ENCODE measurements at regions not wholly inside any gene's neighbourhood (a gene's known extent, or its start where the extent isn't known, plus 50 kb on each side); places are given as distances from the start of the nearest gene placed in this dataset.

DNA sequence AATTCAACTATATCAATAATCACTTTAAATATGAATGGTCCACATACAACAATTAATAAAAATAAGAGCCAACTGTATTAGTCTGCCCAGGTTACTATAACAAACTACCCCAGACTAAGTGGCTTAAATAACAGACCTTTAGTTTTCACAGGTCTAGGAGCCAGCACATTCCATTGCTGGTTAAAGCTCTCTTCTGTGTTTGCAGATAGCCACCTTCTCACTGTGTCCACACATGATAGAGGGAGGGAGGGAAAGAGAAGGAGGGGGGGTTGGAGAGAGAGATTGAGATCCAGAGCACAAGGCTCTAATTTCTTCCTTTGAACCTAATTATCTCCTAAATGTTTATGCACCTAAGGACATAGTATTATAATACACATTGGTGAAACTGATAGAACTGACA, 267.8 kb upstream of the NXPH2 start:
- DNase-seq (ENCODE audit: low read depth in 2 of 2), result no peak

DNA sequence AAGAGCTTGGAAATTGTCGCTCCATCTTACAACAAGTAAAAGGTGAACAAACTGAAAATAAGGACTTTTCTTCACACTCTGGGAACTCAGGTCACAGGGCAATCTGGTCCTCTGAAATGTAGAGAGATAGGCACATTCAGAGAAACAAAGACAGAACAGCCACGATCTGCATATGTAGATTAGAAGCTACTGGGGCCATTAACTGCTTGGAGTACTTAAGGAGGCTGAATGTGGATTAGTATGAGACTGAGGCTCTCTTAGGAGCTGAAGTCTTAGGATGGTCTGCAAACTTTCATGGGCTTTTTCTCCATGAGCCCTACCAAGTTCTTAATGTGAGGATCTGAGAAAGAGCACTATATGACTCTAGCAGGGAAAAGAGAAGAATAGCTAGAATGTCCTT, 265.3 kb upstream of the NXPH2 start:
- DNase-seq (ENCODE audit: low read depth in 2 of 2), result no peak

DNA sequence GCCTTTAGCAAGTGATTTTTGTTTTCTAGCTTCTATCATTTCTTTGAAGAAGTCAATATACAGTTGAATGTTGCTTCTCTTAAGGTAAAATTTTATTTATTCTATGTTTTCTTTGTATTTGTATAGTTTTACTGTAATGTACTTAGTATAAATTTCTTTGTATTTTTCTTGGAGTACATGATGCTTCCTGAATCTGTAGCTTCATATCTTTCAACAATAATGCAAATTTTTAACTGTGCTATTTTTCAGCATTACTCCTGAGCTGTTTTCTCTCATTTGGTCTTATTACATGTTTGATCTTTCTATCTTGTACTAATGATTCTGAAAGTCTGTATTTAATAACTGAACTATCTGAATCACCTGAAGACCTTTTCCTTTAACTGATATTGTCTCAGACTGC, 253.9 kb upstream of the NXPH2 start:
- no peak for DNase-seq (ENCODE audit: low read depth in 2 of 2)

DNA sequence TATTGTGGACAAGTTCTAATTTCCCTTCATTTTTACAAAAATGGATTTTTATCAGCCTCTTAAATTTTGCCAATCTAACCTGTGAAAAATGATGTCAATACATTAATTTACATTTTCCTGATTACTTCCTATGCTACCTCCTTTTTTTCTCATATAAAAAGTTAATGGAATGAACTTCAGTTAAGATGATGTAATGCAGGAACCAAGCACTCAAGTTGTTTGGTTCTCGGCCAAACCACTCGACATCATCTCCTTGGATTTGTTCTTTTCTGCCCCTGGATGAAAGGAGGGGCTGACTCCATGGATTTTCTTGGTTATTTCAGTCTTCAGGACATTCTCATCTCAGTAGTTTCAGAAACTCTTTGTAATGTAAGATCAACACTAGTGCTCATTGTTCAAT, 253.1 kb upstream of the NXPH2 start:
- no peak for DNase-seq (ENCODE audit: low read depth in 2 of 2)

DNA sequence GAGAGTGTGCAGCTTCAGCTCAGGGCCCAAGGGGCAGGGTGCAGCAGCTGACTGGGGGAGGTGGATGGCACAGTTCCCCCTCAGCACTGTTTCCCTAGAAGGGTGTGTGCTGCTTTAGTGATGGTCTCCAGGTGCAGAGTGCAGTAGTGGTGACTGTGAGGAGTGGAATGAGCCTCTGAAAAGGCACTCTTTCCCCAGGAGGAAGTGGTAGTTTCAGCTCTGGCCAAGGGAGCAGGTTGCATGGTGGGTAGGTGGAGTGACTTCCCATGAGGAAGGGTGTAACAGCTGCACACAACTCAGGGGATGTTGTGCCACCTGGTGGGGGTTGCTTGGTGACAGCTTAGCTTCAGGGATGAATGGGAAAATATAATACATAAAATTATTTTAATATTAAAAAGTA, 251.5 kb upstream of the NXPH2 start:
- DNase-seq (ENCODE audit: low read depth in 2 of 2), result peak in 1 of 2 donors; percentile 58

DNA sequence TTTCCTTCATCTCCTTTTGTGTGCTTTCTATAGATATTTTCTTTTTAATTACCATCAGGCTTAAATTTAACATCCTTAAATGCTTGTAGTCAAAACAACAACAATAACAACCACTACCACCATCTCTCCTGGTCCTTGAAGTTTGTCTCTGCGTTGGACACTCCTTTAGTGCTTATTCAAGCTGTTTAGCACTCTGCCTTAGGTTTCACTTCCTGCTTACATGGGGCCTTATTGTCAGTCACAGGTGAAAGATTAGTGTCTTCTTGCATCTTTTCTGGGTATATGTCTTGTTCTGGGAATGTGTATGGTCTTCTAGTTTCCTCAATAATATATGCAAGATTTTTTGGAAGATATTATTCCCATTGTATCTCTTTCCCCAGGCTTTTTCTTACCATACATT, 240.1 kb upstream of the NXPH2 start:
- DNase-seq (ENCODE audit: low read depth in 2 of 2), result no peak

DNA sequence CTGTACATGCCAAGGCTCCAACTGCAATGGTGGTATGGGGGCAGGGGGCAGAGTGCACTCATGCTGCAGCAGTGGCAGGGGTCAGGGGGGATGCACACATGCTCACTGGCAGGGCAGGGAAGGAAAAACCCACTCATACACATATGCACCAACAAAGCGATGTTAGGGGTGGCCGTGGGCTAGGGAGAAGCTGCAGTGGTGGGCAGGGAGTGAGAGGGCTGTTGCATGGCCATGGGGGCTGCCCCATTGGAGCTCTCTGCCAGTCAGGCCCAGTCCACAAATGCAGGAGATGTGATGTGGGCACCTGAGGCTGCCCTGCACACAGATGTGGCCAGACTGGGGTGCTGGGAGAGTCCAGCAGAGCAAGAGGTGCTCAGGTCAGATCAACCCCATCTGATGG, 238.1 kb upstream of the NXPH2 start:
- DNase-seq (ENCODE audit: low read depth in 2 of 2), result no peak

DNA sequence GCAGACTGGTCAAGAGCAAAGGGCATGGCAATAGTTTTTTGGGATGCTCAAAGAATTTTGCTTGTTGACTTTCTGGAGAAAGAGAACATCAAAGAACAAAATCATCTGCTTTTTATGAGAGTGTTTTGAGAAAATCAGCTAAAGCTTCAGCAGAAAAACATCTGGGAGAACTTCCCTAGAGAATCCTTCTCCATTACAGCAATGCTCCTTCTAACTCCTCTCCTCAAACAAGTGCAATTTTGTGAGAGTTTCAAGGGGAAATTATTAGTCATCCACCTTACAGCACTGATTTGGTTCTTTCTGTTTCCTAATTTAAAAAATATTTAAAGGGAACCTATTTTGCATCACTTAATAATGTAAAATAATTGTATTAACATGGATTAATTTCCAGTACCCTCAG, 226.9 kb upstream of the NXPH2 start:
- DNase-seq (ENCODE audit: low read depth in 2 of 2), result no peak

DNA sequence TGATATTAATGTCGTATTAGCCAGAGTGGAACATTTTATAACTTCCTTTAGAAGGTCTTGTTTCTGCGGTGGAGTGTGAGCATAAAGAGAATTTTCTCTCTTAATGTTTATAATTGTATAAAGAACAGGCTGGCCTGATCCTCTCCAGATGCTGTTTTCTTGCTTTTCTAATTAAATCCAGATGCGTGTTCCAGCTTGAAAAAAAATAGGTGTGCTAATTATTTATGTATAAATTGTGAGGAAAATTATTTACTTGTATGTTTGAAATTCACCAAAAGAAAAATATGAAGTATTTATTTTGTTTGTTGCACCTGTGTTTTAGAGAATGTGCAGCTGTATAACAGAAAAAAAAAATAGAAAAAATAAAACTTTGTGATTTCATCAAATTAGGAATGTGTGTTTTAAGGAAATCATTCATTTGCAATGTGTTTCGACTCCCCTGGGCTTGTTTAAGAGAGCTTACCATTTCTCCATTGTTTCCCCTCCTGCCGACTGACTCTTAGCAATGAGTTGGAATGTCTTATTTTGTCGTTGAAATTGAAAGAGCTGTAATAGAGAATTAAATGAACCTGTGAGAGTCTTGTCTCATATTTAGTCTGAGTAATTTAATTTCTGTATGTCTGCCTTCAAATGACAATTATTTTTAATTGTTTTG, 220.1 kb upstream of the NXPH2 start:
- no peak for DNase-seq (ENCODE audit: low read depth in 2 of 2)

DNA sequence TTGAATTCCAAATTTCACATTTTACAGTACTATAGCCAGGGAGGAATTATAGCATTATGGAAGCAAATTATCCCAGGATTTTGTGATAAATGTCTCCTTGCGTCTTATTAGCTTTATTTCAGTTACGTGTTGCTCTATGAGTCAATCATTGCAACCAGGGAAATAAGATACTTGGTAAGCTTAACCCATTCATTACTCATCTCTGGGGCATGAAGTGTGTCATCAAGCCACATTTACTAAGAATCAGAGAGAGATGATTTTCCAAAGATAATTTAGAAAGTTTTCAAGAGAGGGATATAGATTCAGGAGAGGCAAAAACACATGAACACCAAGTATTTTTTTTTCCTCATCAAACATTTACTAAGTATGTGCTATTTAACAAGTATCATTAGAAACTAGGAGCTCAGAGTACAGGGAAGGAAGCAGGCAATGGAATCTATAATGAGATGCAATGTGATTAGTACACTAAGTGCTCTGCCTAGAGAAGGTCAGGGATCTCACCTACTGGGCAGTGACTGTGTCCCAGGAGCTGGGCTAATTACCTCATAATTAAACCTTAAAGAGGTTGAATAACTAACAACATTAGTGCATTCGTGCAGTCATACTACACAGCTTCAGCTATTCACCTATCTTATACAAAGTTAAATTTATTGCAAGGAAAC, 217.8 kb upstream of the NXPH2 start:
- DNase-seq (ENCODE audit: low read depth in 2 of 2), result no peak

DNA sequence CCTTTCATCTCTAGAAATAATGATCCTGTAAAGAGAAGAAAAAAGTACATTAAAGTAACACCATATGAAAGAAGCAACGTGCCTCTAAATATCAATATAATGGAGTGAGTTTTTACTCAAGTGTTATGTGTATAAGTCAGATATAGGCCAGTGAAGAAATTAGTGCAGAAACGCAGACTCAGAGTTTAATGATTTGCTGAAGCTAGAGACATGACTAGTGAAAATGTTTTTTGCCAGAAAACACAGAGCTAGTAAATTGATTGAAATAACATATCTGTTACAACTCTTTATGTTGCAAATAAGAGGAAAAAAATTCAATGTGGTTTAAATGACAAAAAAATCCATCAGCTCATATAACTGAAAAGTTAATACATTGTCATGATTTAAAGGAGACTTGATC, 217.2 kb upstream of the NXPH2 start:
- no peak for DNase-seq (ENCODE audit: low read depth in 2 of 2)

DNA sequence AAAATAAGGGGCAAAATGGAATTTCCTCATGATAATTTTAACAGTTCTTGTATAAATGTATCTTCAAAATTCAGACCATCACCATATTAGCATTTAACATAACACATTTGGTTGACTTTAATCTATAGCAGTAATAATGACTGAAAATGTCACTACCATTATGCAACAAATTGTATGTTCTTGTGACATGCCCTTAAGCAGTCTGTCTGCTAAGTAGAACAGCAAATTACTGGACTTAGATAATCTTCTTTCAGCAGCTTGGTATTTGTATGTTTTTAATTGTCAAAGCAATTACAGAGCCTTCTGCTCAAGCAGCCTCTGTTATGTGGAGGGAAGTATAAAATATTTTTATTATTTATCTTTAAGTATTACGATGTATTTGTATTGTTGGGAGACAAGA, 214.3 kb upstream of the NXPH2 start:
- DNase-seq (ENCODE audit: low read depth in 2 of 2), result no peak

DNA sequence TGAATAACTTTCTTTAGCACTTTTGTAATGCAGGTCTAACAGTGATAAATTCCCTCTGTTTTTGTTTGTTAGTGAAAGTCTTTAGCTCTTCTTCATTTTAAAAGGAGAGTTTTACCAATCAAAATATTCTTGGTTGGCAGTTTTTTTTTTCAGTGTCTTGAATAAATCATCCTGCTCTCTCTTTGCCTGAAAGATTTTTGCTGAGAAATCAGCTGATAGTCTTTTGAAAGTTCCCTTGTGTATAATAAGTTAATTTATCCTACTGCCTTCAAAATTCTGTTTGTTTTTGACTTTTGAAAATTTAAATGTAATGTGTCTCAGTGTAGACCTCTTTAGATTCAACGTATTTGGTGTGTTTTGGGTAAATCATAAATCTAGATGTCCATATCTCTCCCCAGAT, 205.7 kb upstream of the NXPH2 start:
- no peak for DNase-seq (ENCODE audit: low read depth in 2 of 2)

DNA sequence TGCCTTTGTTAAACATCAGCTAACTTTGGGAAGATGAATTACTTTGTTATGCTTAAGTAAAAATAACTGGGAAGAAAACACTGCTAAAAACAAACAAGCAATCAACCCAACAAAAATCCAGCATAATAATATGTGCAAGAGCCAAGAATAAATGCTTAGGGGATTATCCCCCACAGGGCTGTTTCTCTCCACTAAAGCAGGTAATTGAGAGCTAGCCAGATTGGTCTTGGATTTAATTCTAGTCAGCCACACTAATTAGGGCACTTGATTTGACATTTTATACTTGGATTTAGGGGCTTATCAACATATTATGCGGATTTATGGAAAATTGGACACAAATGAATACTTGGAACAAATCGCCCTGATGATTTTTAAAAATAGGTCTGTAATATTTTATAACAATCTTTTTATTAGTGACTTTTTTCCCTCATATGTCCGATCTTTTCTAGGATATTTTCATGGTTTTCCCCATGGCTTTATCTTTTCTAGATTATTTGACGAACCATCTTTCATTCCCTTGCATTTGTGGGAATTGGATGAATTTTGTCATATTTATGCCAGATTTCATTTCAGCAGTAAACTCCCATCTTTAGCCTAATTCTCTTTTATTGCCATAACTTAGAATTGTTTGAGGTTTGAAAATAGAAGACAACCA, 199.1 kb upstream of the NXPH2 start:
- DNase-seq (ENCODE audit: low read depth in 2 of 2), result no peak

DNA sequence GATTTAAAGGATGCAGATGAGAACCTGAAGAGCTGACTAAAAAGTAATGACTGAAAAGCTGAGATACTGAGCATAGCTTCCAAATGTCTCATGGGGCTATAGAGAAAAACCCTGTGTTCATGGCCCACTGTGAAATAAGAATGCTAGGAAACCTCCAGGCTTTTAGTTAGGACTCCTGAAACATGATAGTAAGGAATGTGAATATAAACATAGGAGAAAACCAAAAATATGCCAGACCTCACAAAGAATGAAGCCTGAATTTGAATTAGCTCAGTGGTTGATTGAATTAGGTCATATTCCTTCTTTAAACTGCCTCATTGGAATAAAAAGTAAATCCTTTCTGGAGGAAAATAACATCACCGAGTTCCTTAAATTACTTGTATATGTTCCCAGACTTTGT, 194.5 kb upstream of the NXPH2 start:
- DNase-seq (ENCODE audit: low read depth in 2 of 2), result no peak

DNA sequence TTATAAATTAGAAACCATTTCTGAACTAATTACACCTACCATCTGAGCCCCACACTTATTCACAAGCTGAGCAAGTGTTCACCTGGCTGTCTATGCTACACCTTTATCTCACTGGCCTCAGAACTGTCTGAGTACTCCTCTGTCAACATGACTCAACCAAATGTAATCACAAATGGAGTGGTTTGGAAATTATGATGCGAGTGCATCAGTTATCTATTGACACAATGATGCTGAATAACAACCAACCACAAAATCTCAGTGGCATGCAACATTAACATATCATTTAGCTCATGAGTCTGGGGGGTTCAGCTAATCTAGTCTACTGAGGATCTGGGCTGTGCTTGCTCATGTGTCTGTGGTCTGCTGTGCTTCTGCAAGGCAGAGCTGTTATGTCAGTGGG, 184.2 kb upstream of the NXPH2 start:
- no peak for DNase-seq (ENCODE audit: low read depth in 2 of 2)

DNA sequence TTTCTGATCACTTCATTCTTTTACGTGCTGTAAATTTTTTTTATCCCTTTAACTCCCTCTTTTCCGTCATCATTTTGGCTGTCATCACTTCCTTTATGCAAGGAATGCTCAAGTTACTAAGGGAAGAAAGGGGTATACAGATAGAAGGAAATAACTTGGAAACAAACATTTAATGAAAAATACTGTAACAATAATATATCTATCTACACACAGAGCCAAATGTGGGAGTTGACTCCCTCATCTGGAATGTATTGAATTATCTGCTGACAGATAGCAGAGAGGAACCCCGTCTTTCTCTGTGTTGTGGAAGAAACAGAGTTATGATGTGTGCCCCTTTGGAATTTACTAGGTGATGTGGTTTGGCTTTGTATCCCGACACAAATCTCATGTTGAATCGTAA, 182.5 kb upstream of the NXPH2 start:
- no peak for DNase-seq (ENCODE audit: low read depth in 2 of 2)

DNA sequence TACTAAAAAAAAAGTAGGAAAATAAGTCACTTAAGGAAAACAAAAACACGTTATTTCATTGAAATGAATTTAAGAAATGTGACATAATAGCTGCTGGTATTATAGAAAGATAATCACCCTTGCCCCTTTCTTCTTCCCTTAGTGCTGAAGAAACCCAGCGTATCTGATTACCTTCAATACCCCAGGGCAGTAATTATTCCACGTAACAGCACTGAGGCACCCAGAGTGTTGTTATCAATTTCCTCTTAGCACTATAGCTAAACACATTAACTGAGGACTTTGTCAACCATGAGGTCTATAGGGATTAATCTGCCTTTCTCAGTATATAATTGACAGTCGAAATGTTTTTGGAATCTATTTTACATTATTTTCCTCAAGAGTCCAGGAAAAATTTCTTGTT, 180.0 kb upstream of the NXPH2 start:
- DNase-seq (ENCODE audit: low read depth in 2 of 2), result no peak

DNA sequence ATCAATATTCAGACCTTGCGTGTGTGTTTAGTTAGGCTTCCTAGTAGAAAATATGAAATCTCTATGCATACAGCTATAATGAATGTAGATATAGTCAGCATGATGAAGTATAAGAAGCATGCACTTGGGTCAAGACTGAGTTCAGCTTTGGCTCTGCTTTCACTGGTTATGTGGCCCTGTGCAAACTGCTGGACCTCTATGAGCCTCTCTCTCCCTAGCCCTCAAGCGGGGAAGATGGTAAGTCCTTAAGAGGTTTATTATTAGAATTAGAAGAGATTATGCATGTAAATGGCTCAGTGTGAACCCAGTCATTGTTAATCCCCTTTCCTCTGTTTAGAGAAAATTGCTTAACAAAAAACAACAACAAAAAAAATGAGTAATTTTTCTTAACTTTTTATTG, 178.8 kb upstream of the NXPH2 start:
- DNase-seq (ENCODE audit: low read depth in 2 of 2), result no peak

DNA sequence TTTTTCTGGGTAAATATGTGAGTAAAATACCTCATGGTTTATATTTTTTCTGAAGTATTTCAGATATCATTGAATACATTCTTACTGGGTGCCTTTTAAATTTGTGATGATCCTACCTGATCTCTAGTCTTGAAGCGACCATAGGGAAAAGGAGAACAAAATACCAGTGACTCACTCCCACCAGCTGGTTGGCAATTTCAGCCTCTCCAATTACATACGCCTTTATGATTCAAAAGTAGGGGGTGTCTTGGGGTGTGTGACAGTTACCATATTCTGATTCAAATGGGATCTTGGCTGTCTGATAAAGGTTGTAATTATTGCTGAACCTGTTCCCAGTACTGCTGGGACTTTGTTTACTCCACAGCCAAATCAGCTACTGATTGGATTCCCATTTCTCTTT, 175.9 kb upstream of the NXPH2 start:
- DNase-seq (ENCODE audit: low read depth in 2 of 2), result no peak

DNA sequence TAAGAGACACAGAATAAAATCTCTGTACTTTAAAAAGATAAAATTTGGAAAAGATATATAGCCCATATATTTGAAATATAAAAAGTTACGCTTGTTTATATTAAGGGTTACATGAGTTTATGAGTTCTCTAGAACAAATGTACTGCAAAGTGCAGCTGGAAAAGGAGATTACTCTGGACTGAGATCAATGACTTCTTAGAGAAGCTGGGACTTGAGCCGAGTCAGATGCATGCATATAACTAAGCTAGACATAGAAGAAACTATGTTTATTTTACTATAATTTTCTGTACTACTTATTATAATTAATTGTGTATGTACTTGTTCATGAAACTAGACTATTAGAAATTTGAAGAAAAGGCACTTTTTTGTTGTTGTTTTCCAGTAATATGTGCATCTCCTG, 170.3 kb upstream of the NXPH2 start:
- DNase-seq (ENCODE audit: low read depth in 2 of 2), result no peak

DNA sequence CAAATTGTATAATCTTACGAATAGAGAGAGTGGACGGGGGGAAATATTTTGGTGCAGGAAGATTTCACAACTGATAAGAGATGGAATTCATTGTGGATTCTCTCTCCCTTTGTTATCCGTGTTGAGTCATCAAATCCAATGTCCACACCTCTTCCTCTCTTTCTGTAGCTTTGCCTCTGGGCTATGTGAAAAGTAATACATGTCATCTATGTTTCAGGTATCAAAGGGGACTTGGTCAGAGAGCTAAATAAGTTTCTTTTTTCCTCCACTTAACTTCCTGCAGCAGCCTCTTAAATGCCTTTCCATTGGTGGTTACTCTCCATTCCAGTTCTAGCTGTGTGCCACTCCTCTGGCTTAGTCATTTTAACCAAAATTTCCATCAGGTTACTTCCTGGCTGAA, 169.3 kb upstream of the NXPH2 start:
- DNase-seq (ENCODE audit: low read depth in 2 of 2), result peak in 1 of 2 donors; percentile 69

DNA sequence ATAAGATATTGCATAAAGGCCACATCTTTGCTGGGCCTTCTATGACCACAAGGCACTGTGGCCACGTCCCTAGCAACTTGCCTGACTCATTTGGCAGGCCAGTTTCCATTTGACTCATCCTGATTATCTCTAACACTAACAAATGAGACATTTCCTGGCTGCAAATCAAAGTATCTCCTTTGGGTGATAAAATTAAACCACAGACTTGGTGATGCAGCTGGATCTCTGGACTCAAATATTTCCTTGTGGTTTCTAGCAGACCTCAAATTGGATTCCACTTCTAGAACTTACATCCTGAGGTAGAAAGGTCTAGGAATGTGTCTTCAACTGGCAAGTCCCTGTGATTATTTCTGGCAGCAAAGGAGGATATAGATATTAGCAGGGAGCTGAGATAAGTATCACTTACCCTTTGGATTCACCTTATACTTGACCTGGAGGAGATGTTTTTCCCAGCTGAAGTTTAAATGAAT, 167.9 kb upstream of the NXPH2 start:
- DNase-seq (ENCODE audit: low read depth in 2 of 2), result peak; percentile 17 to 80
